ENCODE measurements at regions not wholly inside any gene's neighbourhood (a gene's known extent, or its start where the extent isn't known, plus 50 kb on each side); places are given as distances from the start of the nearest gene placed in this dataset.

DNA sequence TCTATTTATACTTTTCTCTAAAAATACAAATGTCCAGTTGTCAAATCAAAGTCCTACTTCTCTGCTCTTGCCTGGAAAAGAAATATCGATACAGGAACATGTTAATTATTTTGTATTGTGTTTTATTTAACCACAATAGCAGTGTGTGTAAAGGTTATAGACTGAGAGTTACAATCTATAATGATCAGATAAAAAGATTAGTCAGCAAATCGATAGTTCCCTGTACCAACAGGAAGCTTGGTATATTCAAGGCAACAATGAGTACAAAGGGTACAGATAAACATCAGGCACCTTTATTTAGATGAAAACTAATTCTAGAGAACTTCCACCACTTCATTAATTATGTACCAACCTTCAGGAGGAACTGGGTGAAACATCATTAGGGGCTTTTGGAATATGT lies 469.5 kb downstream of the GBA3 start:
- no peak for DNase-seq (ENCODE audit: low read depth in 2 of 2)
- Histone ChIP-seq H3K27me3 (ENCODE audit: control insufficient read depth, insufficient read depth, low read length) (no peaks in the 10 kb centered on the region), H3K79me2 (ENCODE audit: control insufficient read depth, insufficient read depth, low read length) (no peaks in the 10 kb centered on the region), H3K9ac (ENCODE audit: insufficient read depth, low read length) (no peak overlapping the region), H3K27ac (ENCODE audit: insufficient read depth, low read length) (no peak overlapping the region), H3K4me3 (replicated peaks in 1 of 4; ENCODE audit: control extremely low read depth in 1 of 4, insufficient read depth in 1 of 4, low read depth in 3 of 4, low read length in 4 of 4) (no peak overlapping the region), H3K9me3 (ENCODE audit: control insufficient read depth, insufficient read depth, low read depth, low read length) (no peaks in the 10 kb centered on the region), H3K36me3 (ENCODE audit: control insufficient read depth, insufficient read depth, low read length) (no peaks in the 10 kb centered on the region), H4K20me1 (ENCODE audit: control insufficient read depth, extremely low read depth, insufficient read depth, low read length) (no peaks in the 10 kb centered on the region), H2AFZ (ENCODE audit: low read length) (no peak overlapping the region), H3K4me1 (ENCODE audit: control insufficient read depth, extremely low read depth, insufficient read depth, low read length) (no peaks in the 10 kb centered on the region), H3K4me2 (ENCODE audit: extremely low read depth, insufficient read depth, low read length) (no peak overlapping the region)
- TF ChIP-seq EZH2 (IDR thresholded peaks at IDR 0.05; ENCODE audit: low read length, missing control alignments), result no peak
- TF ChIP-seq, protein P1, sequence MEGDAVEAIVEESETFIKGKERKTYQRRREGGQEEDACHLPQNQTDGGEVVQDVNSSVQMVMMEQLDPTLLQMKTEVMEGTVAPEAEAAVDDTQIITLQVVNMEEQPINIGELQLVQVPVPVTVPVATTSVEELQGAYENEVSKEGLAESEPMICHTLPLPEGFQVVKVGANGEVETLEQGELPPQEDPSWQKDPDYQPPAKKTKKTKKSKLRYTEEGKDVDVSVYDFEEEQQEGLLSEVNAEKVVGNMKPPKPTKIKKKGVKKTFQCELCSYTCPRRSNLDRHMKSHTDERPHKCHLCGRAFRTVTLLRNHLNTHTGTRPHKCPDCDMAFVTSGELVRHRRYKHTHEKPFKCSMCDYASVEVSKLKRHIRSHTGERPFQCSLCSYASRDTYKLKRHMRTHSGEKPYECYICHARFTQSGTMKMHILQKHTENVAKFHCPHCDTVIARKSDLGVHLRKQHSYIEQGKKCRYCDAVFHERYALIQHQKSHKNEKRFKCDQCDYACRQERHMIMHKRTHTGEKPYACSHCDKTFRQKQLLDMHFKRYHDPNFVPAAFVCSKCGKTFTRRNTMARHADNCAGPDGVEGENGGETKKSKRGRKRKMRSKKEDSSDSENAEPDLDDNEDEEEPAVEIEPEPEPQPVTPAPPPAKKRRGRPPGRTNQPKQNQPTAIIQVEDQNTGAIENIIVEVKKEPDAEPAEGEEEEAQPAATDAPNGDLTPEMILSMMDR (conservative IDR thresholded peaks at IDR 0.05 in 1 of 2, IDR thresholded peaks at IDR 0.05 in 1 of 2; ENCODE audit: low read depth in 1 of 2, low read length in 2 of 2), result no peak

DNA sequence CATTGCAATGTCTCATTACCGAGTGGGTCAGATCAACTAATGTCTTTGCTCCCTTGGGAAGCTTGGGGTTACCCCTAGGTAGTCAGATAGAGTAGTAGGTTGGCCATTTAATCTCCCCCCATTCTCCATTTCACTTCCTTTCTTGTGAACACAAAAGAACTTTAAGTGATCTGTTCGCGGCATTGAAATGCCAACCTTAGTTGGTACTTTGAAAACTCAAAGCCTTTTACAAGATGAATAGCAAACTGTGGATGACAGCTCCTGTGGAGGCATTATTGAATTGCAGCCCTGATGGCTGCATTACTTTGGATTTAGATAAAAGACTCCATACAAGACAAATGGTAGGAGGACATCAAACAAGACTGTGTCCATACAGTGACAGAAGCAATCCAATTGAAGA lies 469.1 kb downstream of the GBA3 start:
- no peaks in the 10 kb centered on the region for H3K27me3 ChIP-seq (ENCODE audit: control insufficient read depth, insufficient read depth, low read length)
- no peaks in the 10 kb centered on the region for H3K36me3 ChIP-seq (ENCODE audit: control insufficient read depth, insufficient read depth, low read length)
- no peak overlapping the region for H3K4me3 ChIP-seq (replicated peaks in 1 of 4; ENCODE audit: control extremely low read depth in 1 of 4, insufficient read depth in 1 of 4, low read depth in 3 of 4, low read length in 4 of 4)
- H3K4me2 ChIP-seq (ENCODE audit: extremely low read depth, insufficient read depth, low read length), result no peak overlapping the region
- H4K20me1 ChIP-seq (ENCODE audit: control insufficient read depth, extremely low read depth, insufficient read depth, low read length), result no peaks in the 10 kb centered on the region
- H3K79me2 ChIP-seq (ENCODE audit: control insufficient read depth, insufficient read depth, low read length), result no peaks in the 10 kb centered on the region
- no peaks in the 10 kb centered on the region for H3K4me1 ChIP-seq (ENCODE audit: control insufficient read depth, extremely low read depth, insufficient read depth, low read length)
- no peaks in the 10 kb centered on the region for H3K9me3 ChIP-seq (ENCODE audit: control insufficient read depth, insufficient read depth, low read depth, low read length)
- no peak overlapping the region for H3K9ac ChIP-seq (ENCODE audit: insufficient read depth, low read length)
- H3K27ac ChIP-seq (ENCODE audit: insufficient read depth, low read length), result no peak overlapping the region
- H2AFZ ChIP-seq (ENCODE audit: low read length), result no peak overlapping the region
- no peak for DNase-seq (ENCODE audit: low read depth in 2 of 2)
- TF ChIP-seq, protein P1 (conservative IDR thresholded peaks at IDR 0.05 in 1 of 2, IDR thresholded peaks at IDR 0.05 in 1 of 2; ENCODE audit: low read depth in 1 of 2, low read length in 2 of 2), result no peak
- TF ChIP-seq EZH2 (IDR thresholded peaks at IDR 0.05; ENCODE audit: low read length, missing control alignments), result no peak

DNA sequence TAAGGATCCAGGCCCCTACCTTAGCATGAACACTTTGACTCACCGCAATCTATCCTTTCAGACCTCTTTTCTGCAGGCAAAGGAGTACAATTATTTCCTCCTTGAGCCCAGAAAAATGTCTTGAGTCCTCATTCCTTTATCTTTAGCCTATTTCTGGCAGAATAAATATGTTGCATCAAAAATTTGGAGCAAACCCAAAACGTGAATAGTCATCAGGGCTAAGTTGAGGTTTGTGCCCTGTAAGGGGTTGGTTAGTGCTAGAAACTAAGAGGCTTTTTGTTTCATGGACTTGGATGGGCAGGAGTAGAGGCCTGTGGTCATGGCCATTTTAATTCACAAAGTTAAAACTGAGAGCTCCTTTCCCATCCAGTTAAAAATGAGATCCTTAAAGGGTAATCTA lies 460.3 kb downstream of the GBA3 start:
- H3K4me2 ChIP-seq (ENCODE audit: extremely low read depth, insufficient read depth, low read length), result no peak overlapping the region
- no peak overlapping the region for H3K4me3 ChIP-seq (replicated peaks in 1 of 4; ENCODE audit: control extremely low read depth in 1 of 4, insufficient read depth in 1 of 4, low read depth in 3 of 4, low read length in 4 of 4)
- no peaks in the 10 kb centered on the region for H3K79me2 ChIP-seq (ENCODE audit: control insufficient read depth, insufficient read depth, low read length)
- H3K36me3 ChIP-seq (ENCODE audit: control insufficient read depth, insufficient read depth, low read length), result no peaks in the 10 kb centered on the region
- peak; percentile 17 to 38 for DNase-seq (ENCODE audit: low read depth in 2 of 2)
- H3K4me1 ChIP-seq (ENCODE audit: control insufficient read depth, extremely low read depth, insufficient read depth, low read length), result no peaks in the 10 kb centered on the region
- H3K27ac ChIP-seq (ENCODE audit: insufficient read depth, low read length), result no peak overlapping the region
- H3K9ac ChIP-seq (ENCODE audit: insufficient read depth, low read length), result no peak overlapping the region
- no peak for TF ChIP-seq EZH2 (IDR thresholded peaks at IDR 0.05; ENCODE audit: low read length, missing control alignments)
- TF ChIP-seq, protein P1 (conservative IDR thresholded peaks at IDR 0.05 in 1 of 2, IDR thresholded peaks at IDR 0.05 in 1 of 2; ENCODE audit: low read depth in 1 of 2, low read length in 2 of 2), result no peak
- H3K9me3 ChIP-seq (ENCODE audit: control insufficient read depth, insufficient read depth, low read depth, low read length), result no peaks in the 10 kb centered on the region
- H2AFZ ChIP-seq (ENCODE audit: low read length), result no peak overlapping the region
- H3K27me3 ChIP-seq (ENCODE audit: control insufficient read depth, insufficient read depth, low read length), result no peaks in the 10 kb centered on the region
- no peaks in the 10 kb centered on the region for H4K20me1 ChIP-seq (ENCODE audit: control insufficient read depth, extremely low read depth, insufficient read depth, low read length)

All from fibroblast of lung (primary cell).